HG03108 (cell line): ENCODE measurements at regions not wholly inside any gene's neighbourhood (a gene's known extent, or its start where the extent isn't known, plus 50 kb on each side); places are given as distances from the start of the nearest gene placed in this dataset.

Source experiments
- ATAC-seq: cut with Tn5 transposase; IDR thresholded peaks from one replicate; pipeline ENCODE4 v1.9.1; 2021; ENCODE audit warnings: moderate library complexity; ENCODE audit not compliant: unreplicated experiment

GRCh38 chr1:29651246-29651645, 414.9 kb downstream of the PTPRU start:
- no peak for ATAC-seq

- no peak for ATAC-seq
Measured at GRCh38 chr1:29650476-29650875, 414.2 kb downstream of the PTPRU start.

GRCh38 chr1:29650041-29650400, 413.7 kb downstream of the PTPRU start:
- ATAC-seq = no peak

- ATAC-seq = no peak
Measured at GRCh38 chr1:29649189-29650040, 413.1 kb downstream of the PTPRU start.

GRCh38 chr1:29648798-29649188, 412.5 kb downstream of the PTPRU start:
- ATAC-seq = no peak

GRCh38 chr1:29648026-29648425, 411.7 kb downstream of the PTPRU start:
- ATAC-seq = no peak

GRCh38 chr1:29647581-29647980, 411.3 kb downstream of the PTPRU start:
- no peak for ATAC-seq

GRCh38 chr1:29646161-29646775, 409.9 kb downstream of the PTPRU start:
- ATAC-seq = no peak

- no peak for ATAC-seq
Measured at GRCh38 chr1:29645586-29645985, 409.3 kb downstream of the PTPRU start.

- ATAC-seq = no peak
Measured at GRCh38 chr1:29644812-29645211, 408.5 kb downstream of the PTPRU start.

- no peak for ATAC-seq
Measured at GRCh38 chr1:29643838-29644440, 407.6 kb downstream of the PTPRU start.

- no peak for ATAC-seq
Measured at GRCh38 chr1:29643281-29643680, 407.0 kb downstream of the PTPRU start.

GRCh38 chr1:29642519-29642918, 406.2 kb downstream of the PTPRU start:
- no peak for ATAC-seq

- ATAC-seq = no peak
Measured at GRCh38 chr1:29641921-29642320, 405.6 kb downstream of the PTPRU start.

GRCh38 chr1:29640428-29640785, 404.1 kb downstream of the PTPRU start:
- no peak for ATAC-seq

GRCh38 chr1:29639741-29640427, 403.6 kb downstream of the PTPRU start:
- no peak for ATAC-seq

- no peak for ATAC-seq
Measured at GRCh38 chr1:29639156-29639736, 402.9 kb downstream of the PTPRU start.

- ATAC-seq = no peak
Measured at GRCh38 chr1:29638281-29638680, 402.0 kb downstream of the PTPRU start.

- no peak for ATAC-seq
Measured at GRCh38 chr1:29636936-29637335, 400.6 kb downstream of the PTPRU start.

GRCh38 chr1:29635501-29636263, 399.4 kb downstream of the PTPRU start:
- no peak for ATAC-seq
